GM18861 (cell line): ENCODE measurements at regions not wholly inside any gene's neighbourhood (a gene's known extent, or its start where the extent isn't known, plus 50 kb on each side); places are given as distances from the start of the nearest gene placed in this dataset.
"Not testable (repeated sequence)": the region's sequence is repeated elsewhere in the genome, so short reads cannot be mapped to it uniquely, and the experiment has no call there.

Experiments used
- ATAC-seq: cut with Tn5 transposase; IDR thresholded peaks from one replicate; pipeline ENCODE4 v1.9.1; 2021; ENCODE audit not compliant: unreplicated experiment

GRCh38 chr4:11069083-11069482, 359.6 kb downstream of the HS3ST1 start:
- no peak for ATAC-seq

- not testable (repeated sequence) for ATAC-seq
Measured at GRCh38 chr4:11066584-11066983, 362.1 kb downstream of the HS3ST1 start.

- not testable (repeated sequence) for ATAC-seq
Measured at GRCh38 chr4:11060637-11061036, 368.1 kb downstream of the HS3ST1 start.

GRCh38 chr4:11054937-11055336, 370.4 kb upstream of the CLNK start:
- ATAC-seq, result not testable (repeated sequence)

- ATAC-seq, result no peak
Measured at GRCh38 chr4:11053601-11054220, 369.1 kb upstream of the CLNK start.

GRCh38 chr4:11051181-11051580, 366.6 kb upstream of the CLNK start:
- ATAC-seq, result no peak

GRCh38 chr4:11050766-11051165, 366.2 kb upstream of the CLNK start:
- ATAC-seq, result no peak

GRCh38 chr4:11049001-11049400, 364.4 kb upstream of the CLNK start:
- no peak for ATAC-seq

- ATAC-seq, result peak; percentile 74
Measured at GRCh38 chr4:11042760-11043159, 358.2 kb upstream of the CLNK start.

- ATAC-seq, result no peak
Measured at GRCh38 chr4:11039634-11040131, 355.1 kb upstream of the CLNK start.

GRCh38 chr4:11038926-11039325, 354.4 kb upstream of the CLNK start:
- no peak for ATAC-seq

- no peak for ATAC-seq
Measured at GRCh38 chr4:11037637-11038036, 353.1 kb upstream of the CLNK start.

- no peak for ATAC-seq
Measured at GRCh38 chr4:11028334-11028733, 343.8 kb upstream of the CLNK start.

- ATAC-seq, result no peak
Measured at GRCh38 chr4:11021333-11021732, 336.8 kb upstream of the CLNK start.

- no peak for ATAC-seq
Measured at GRCh38 chr4:11019451-11020240, 335.1 kb upstream of the CLNK start.

- ATAC-seq, result no peak
Measured at GRCh38 chr4:11014199-11014598, 329.6 kb upstream of the CLNK start.

- ATAC-seq, result no peak
Measured at GRCh38 chr4:11013094-11013664, 328.6 kb upstream of the CLNK start.

GRCh38 chr4:11011249-11011648, 326.7 kb upstream of the CLNK start:
- no peak for ATAC-seq

- ATAC-seq, result no peak
Measured at GRCh38 chr4:11010624-11011023, 326.1 kb upstream of the CLNK start.

GRCh38 chr4:11009281-11009680, 324.7 kb upstream of the CLNK start:
- ATAC-seq, result no peak

GRCh38 chr4:11005300-11005699, 320.7 kb upstream of the CLNK start:
- ATAC-seq, result no peak

GRCh38 chr4:11004818-11005217, 320.2 kb upstream of the CLNK start:
- ATAC-seq, result no peak
